HepG2 (cell line): ENCODE measurements at regions not wholly inside any gene's neighbourhood (a gene's known extent, or its start where the extent isn't known, plus 50 kb on each side); places are given as distances from the start of the nearest gene placed in this dataset.

Experiments used
- JUND ChIP-seq: sonication (generic); formaldehyde crosslinking; IDR thresholded peaks from 2 replicates; pipeline ENCODE4 v1.8.0; 2022; ENCODE audit warnings: mild to moderate bottlenecking, missing genetic modification reagents
- POLR2A ChIP-seq, 2 experiments: IDR thresholded peaks; 2 replicates each; pipeline ENCODE4 v1.6.1; 2011; ENCODE audit warnings: low read depth in 2 of 2, low read length in 2 of 2, mild to moderate bottlenecking in 1 of 2, moderate library complexity in 1 of 2; ENCODE audit not compliant: insufficient read depth in 1 of 2
- ZFX ChIP-seq: sonication (generic); formaldehyde crosslinking; IDR thresholded peaks from 2 replicates; pipeline ENCODE4 v1.4.0; 2020; ENCODE audit warnings: mild to moderate bottlenecking, low read depth, missing genetic modification reagents, moderate library complexity
- ZGPAT ChIP-seq: IDR thresholded peaks from 2 replicates; pipeline ENCODE4 v1.6.1; 2016; ENCODE audit warnings: mild to moderate bottlenecking
- ZNF562 ChIP-seq: sonication (generic); formaldehyde crosslinking; IDR thresholded peaks from 2 replicates; pipeline ENCODE4 v1.8.0; 2022; ENCODE audit warnings: missing genetic modification reagents, borderline replicate concordance
- ZNF83 ChIP-seq: sonication (generic); formaldehyde crosslinking; IDR thresholded peaks from 2 replicates; pipeline ENCODE4 v1.4.0; 2020; ENCODE audit warnings: missing genetic modification reagents, mild to moderate bottlenecking, borderline replicate concordance

GRCh38 chr5:117813850-117814249, 1174.5 kb downstream of the DTWD2 start:
- no peak for TF ChIP-seq ZNF562 (CRISPR knock-in tag)
- no peak for TF ChIP-seq ZFX (CRISPR knock-in tag)
- TF ChIP-seq JUND (CRISPR knock-in tag), result no peak
- no peak for TF ChIP-seq POLR2A (IDR thresholded peaks at IDR 0.05; ENCODE audit: insufficient read depth in 1 of 2, low read depth in 2 of 2, low read length in 2 of 2)
- no peak for TF ChIP-seq ZGPAT (CRISPR knock-in tag)
- TF ChIP-seq ZNF83, result no peak
